Vagina (tissue), 2 donors: ENCODE measurements at regions not wholly inside any gene's neighbourhood (a gene's known extent, or its start where the extent isn't known, plus 50 kb on each side); places are given as distances from the start of the nearest gene placed in this dataset.
A peak's percentile ranks its signal among the peaks of the same experiment; 100 is the strongest.

Experiments used
- DNase-seq, 2 donors: peaks; one replicate each; pipeline ENCODE4 v3.0.0-alpha.2; 2017; ENCODE audit errors: extremely low spot score in 2 of 2
- H3K27ac ChIP-seq: fragments of 200-600 bp; sonication (generic); one replicate; pipeline ENCODE4 v1.5.1; 2019
- H3K27me3 ChIP-seq: fragments of 200-600 bp; sonication (generic); one replicate; pipeline ENCODE4 v1.5.1; 2019
- H3K36me3 ChIP-seq, 2 donors: fragments of 200-600 bp; sonication (generic); one replicate each; pipeline ENCODE4 v1.5.1; 2017 to 2019
- H3K4me1 ChIP-seq: fragments of 200-600 bp; sonication (generic); one replicate; pipeline ENCODE4 v1.5.1; 2019
- H3K4me3 ChIP-seq, 2 donors: fragments of 200-600 bp; sonication (generic); 1 replicate in 1 of 2; 2 replicates in 1 of 2; pipeline ENCODE4 v1.5.1; 2016 to 2019
- H3K9me3 ChIP-seq: fragments of 200-600 bp; sonication (generic); one replicate; pipeline ENCODE4 v1.5.1; 2019
- CTCF ChIP-seq, 3 experiments: fragments of 450-650 bp in 2 of 3; fragments of 200-600 bp in 1 of 3; sonication (generic) in 1 of 3; IDR thresholded peaks; one replicate each; pipeline ENCODE4 v1.5.1; 2017 to 2019; ENCODE audit warnings: antibody characterized with exemption in 3 of 3, mild to moderate bottlenecking in 2 of 3, moderate library complexity in 2 of 3
- POLR2A ChIP-seq, 2 donors: fragments of 450-650 bp; IDR thresholded peaks; one replicate each; pipeline ENCODE4 v1.6.1; 2017; ENCODE audit warnings: antibody characterized with exemption in 2 of 2, mild to moderate bottlenecking in 2 of 2, moderate library complexity in 2 of 2
- POLR2AphosphoS5 ChIP-seq, 2 donors: sonication (generic); formaldehyde crosslinking; IDR thresholded peaks; one replicate each; pipeline ENCODE4 v1.9.0; 2017; ENCODE audit warnings: antibody characterized with exemption in 2 of 2, mild to moderate bottlenecking in 2 of 2, low read depth in 1 of 2; ENCODE audit not compliant: insufficient read depth in 1 of 2
- intact Hi-C: fragments of 100-400 bp; cut with DNase I; formaldehyde crosslinking; loops from one replicate; pipeline ENCODE4 v1.15.1; 2023

GRCh38 chr1:113210248-113210647, 137.2 kb downstream of the LRIG2 start:
- Histone ChIP-seq H3K27me3 (no peaks in the 10 kb centered on the region), H3K4me3 (no peak overlapping the region), H3K9me3 (no peaks in the 10 kb centered on the region), H3K27ac (no peak overlapping the region), H3K4me1 (no peaks in the 10 kb centered on the region), H3K36me3 (no peaks in the 10 kb centered on the region)
- intact Hi-C loops: no loop called here
- DNase-seq: no peak
- no peak for TF ChIP-seq POLR2AphosphoS5 (IDR thresholded peaks at IDR 0.05; ENCODE audit: insufficient read depth in 1 of 2, low read depth in 1 of 2)
- TF ChIP-seq CTCF (IDR thresholded peaks at IDR 0.05): no peak
- TF ChIP-seq POLR2A (IDR thresholded peaks at IDR 0.05): no peak

GRCh38 chr1:113211467-113211866, 138.5 kb downstream of the LRIG2 start:
- intact Hi-C loops: no loop called here

GRCh38 chr1:113215015-113215414, 142.0 kb downstream of the LRIG2 start:
- TF ChIP-seq CTCF (IDR thresholded peaks at IDR 0.05) (no peak), POLR2AphosphoS5 (IDR thresholded peaks at IDR 0.05; ENCODE audit: insufficient read depth in 1 of 2, low read depth in 1 of 2) (no peak), POLR2A (IDR thresholded peaks at IDR 0.05) (no peak)

More at GRCh38 chr1:113211467-113211866, 138.5 kb downstream of the LRIG2 start:
- H3K27me3 ChIP-seq: no peaks in the 10 kb centered on the region
- no peaks in the 10 kb centered on the region for H3K9me3 ChIP-seq
- H3K4me3 ChIP-seq: no peak overlapping the region
- no peaks in the 10 kb centered on the region for H3K36me3 ChIP-seq
- DNase-seq: no peak
- H3K4me1 ChIP-seq: no peaks in the 10 kb centered on the region
- H3K27ac ChIP-seq: no peak overlapping the region
- TF ChIP-seq CTCF (IDR thresholded peaks at IDR 0.05) (no peak), POLR2A (IDR thresholded peaks at IDR 0.05) (no peak), POLR2AphosphoS5 (IDR thresholded peaks at IDR 0.05; ENCODE audit: insufficient read depth in 1 of 2, low read depth in 1 of 2) (no peak)

GRCh38 chr1:113216664-113217063, 143.7 kb downstream of the LRIG2 start:
- intact Hi-C loops: no loop called here
- H3K4me1 ChIP-seq: no peaks in the 10 kb centered on the region
- no peak for TF ChIP-seq POLR2AphosphoS5 (IDR thresholded peaks at IDR 0.05; ENCODE audit: insufficient read depth in 1 of 2, low read depth in 1 of 2)
- no peak for TF ChIP-seq CTCF (IDR thresholded peaks at IDR 0.05)
- TF ChIP-seq POLR2A (IDR thresholded peaks at IDR 0.05): no peak
- no peaks in the 10 kb centered on the region for H3K27me3 ChIP-seq
- H3K4me3 ChIP-seq: no peak overlapping the region
- peak in 1 of 2 donors; percentile 52 for DNase-seq
- H3K9me3 ChIP-seq: no peaks in the 10 kb centered on the region
- H3K27ac ChIP-seq: no peak overlapping the region
- no peaks in the 10 kb centered on the region for H3K36me3 ChIP-seq

More at GRCh38 chr1:113215015-113215414, 142.0 kb downstream of the LRIG2 start:
- Histone ChIP-seq H3K9me3 (no peaks in the 10 kb centered on the region), H3K27me3 (no peaks in the 10 kb centered on the region), H3K27ac (no peak overlapping the region), H3K4me1 (no peaks in the 10 kb centered on the region), H3K36me3 (no peaks in the 10 kb centered on the region), H3K4me3 (no peak overlapping the region)
- peak in 1 of 2 donors; percentile 49 for DNase-seq
- intact Hi-C loops: no loop called here

GRCh38 chr1:113217447-113218208, 144.6 kb downstream of the LRIG2 start:
- DNase-seq: peak in 1 of 2 donors; percentile 32
- no peaks in the 10 kb centered on the region for H3K9me3 ChIP-seq
- intact Hi-C loops: no loop called here
- no peaks in the 10 kb centered on the region for H3K27me3 ChIP-seq
- H3K36me3 ChIP-seq: no peaks in the 10 kb centered on the region
- no peak overlapping the region for H3K4me3 ChIP-seq
- no peak overlapping the region for H3K27ac ChIP-seq
- H3K4me1 ChIP-seq: no peaks in the 10 kb centered on the region
- no peak for TF ChIP-seq POLR2A (IDR thresholded peaks at IDR 0.05)
- no peak for TF ChIP-seq CTCF (IDR thresholded peaks at IDR 0.05)
- TF ChIP-seq POLR2AphosphoS5 (IDR thresholded peaks at IDR 0.05; ENCODE audit: insufficient read depth in 1 of 2, low read depth in 1 of 2): no peak
